ENCODE measurements at regions not wholly inside any gene's neighbourhood (a gene's known extent, or its start where the extent isn't known, plus 50 kb on each side); places are given as distances from the start of the nearest gene placed in this dataset.
A peak's percentile ranks its signal among the peaks of the same experiment; 100 is the strongest.

DNA sequence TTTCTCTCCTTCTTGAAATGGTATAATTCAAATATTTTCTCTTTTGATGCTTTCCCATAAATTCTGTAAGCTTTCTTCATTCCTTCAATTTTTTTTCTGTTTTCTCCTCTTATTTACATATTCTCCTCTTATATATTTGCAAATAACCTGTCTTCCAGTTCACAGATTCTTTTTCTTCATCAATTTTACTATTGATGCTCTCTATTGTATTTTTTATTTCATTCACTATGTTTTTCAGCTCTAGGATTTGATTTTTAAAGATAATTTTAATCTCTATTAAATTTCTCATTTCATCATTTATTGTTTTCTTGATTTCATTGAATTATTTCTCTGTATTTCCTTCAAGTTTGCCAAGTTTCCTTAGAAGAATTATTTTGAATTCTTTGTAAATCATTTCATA lies 54.0 kb upstream of the PRPS1L1 start:
- TF ChIP-seq, protein P1, sequence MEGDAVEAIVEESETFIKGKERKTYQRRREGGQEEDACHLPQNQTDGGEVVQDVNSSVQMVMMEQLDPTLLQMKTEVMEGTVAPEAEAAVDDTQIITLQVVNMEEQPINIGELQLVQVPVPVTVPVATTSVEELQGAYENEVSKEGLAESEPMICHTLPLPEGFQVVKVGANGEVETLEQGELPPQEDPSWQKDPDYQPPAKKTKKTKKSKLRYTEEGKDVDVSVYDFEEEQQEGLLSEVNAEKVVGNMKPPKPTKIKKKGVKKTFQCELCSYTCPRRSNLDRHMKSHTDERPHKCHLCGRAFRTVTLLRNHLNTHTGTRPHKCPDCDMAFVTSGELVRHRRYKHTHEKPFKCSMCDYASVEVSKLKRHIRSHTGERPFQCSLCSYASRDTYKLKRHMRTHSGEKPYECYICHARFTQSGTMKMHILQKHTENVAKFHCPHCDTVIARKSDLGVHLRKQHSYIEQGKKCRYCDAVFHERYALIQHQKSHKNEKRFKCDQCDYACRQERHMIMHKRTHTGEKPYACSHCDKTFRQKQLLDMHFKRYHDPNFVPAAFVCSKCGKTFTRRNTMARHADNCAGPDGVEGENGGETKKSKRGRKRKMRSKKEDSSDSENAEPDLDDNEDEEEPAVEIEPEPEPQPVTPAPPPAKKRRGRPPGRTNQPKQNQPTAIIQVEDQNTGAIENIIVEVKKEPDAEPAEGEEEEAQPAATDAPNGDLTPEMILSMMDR (IDR thresholded peaks at IDR 0.05), result no peak
- no peak overlapping the region for H3K4me3 ChIP-seq
- H3K27ac ChIP-seq, result no peak overlapping the region
- DNase-seq (ENCODE audit: low spot score), result no peak

- H3K27ac ChIP-seq, result no peak overlapping the region
- DNase-seq (ENCODE audit: low spot score), result no peak
- H3K4me3 ChIP-seq, result no peak overlapping the region
- TF ChIP-seq, protein P1 (IDR thresholded peaks at IDR 0.05), result no peak
Observed at GRCh38 chr7:18082169-18082568, 54.5 kb upstream of the PRPS1L1 start.

DNA sequence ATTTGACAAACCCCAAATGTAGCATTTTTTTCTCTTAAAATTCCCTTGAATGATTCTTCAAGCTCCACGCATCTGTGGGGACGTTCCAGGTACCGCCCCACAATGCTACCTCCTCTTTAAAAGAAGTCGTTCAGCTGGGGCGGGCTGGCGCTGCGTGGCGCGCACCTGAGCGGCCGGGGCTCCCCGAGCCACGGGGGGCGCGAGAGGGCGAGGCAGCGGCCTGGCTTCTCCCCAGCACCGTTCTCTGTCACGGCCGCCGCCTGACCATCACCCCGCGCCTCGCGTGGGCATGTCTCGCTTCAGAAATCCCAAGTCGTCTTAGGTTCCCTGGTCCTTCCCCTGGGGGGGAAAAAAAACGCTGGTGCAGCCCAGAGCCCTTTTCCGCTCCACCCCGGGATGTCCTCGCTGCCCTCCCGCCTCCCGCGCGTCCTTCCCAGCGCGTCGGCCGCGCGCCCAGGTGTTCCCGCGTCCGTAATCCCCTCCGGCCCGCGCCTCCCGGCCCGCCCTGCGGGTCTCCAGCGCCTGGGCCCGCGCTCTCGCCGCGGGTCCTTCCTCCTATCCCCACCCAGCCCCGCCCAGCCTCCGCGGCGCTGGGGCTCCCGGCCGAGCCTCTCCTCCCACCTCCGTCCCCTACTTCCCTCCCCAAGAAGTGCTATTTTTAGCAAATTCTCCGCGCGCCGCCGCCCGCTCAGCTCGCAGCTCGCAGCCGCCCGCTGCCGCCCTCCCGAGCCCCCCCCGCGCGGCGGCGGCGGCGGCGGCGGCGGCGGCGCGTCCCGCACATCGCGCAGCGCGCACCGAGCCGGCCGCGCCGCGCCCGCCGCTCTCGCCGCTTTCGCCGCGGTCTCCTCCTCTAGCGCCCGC lies 58.7 kb upstream of the PRPS1L1 start:
- TF ChIP-seq, protein P1 (IDR thresholded peaks at IDR 0.05), result no peak
- peak overlapping the region; percentile 24 to 45 for H3K27ac ChIP-seq
- DNase-seq (ENCODE audit: low spot score), result no peak
- H3K4me3 ChIP-seq, result peak overlapping the region; percentile 87

GRCh38 chr7:18087026-18087686 lies 59.5 kb upstream of the PRPS1L1 start:
- Histone ChIP-seq H3K27ac (peak overlapping the region in 1 of 2 donors; percentile 17), H3K4me3 (peak overlapping the region; percentile 87)
- TF ChIP-seq, protein P1 (IDR thresholded peaks at IDR 0.05), result no peak
- DNase-seq (ENCODE audit: low spot score), result no peak

DNA sequence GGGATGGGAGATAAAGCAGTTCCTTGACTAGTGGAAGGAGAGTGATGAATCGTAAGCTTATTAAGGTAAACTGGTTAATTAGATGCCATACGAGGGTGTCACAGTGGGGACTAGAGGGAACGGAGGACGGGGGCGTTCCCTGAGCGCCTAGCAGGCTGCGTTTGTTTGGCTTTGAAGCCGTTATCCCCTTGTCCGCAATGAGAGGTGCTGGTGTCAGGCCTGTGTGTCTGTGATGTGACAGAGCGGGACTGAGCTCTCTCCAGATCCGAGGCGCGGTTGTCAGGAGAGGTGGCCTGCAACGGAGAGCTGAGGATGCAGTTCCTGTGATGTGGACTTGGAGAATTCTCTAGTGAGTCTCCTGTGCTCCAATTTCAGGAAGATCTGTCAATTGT lies 60.0 kb upstream of the PRPS1L1 start:
- peak overlapping the region; percentile 87 for H3K4me3 ChIP-seq
- DNase-seq (ENCODE audit: low spot score), result no peak
- H3K27ac ChIP-seq, result no peak overlapping the region
- TF ChIP-seq, protein P1 (IDR thresholded peaks at IDR 0.05), result no peak

DNA sequence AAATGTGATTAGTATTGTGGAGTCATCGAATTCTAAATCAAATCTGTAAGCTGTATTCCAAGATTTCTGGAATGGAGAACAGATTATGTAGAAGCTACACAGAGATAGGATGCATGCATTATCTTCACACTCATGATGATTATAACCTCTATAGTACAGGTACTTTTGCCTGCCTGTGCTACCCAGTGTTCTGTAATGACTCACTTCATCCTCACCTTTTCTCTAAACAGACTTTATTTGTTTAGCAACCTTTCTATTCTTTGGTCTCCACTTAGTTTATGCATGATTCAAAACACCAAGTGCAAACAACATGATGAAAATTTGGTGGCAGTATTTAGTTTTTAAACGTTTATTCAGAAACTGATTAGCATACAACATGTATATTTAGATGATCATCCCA lies 68.4 kb upstream of the PRPS1L1 start:
- H3K4me3 ChIP-seq, result no peak overlapping the region
- no peak for DNase-seq (ENCODE audit: low spot score)
- no peak overlapping the region for H3K27ac ChIP-seq
- TF ChIP-seq, protein P1 (IDR thresholded peaks at IDR 0.05), result no peak

Data from coronary artery (tissue), 2 donors.